Suppressor macrophage treated with lipopolysaccharide for 4 hours (primary cell): ENCODE measurements at regions not wholly inside any gene's neighbourhood (a gene's known extent, or its start where the extent isn't known, plus 50 kb on each side); places are given as distances from the start of the nearest gene placed in this dataset.
A peak's percentile ranks its signal among the peaks of the same experiment; 100 is the strongest.

Source experiments
- DNase-seq: peaks from one replicate; pipeline ENCODE4 v3.0.0-alpha.2; 2020

DNA sequence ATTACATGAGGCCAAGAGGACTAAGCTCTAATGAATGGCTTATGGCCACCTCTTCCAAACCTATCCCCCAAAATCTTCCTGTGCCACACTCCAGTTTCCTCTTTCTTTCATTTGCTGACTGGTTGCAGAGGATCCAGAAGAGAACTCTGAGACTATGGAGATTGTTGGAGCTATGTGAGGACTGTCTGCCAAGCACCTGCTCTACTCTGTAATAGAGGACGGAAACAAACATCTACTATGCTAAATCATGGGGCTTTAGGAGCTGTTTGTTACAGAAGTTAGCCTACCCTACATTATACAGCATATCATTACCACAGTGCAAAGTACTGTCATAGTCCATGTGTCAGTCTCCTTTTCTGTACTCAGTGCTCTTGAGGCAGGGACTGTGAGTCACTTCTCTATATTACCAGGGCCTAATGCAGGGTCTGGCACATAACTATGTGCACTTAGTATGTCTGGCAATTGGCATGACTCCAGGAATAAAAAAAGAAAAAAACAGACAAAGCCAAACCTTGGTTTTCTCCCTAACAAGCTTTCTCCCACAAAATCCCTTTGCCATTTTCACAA is 95.1 kb downstream of the RPAP3 start:
- DNase-seq = peak; percentile 35

DNA sequence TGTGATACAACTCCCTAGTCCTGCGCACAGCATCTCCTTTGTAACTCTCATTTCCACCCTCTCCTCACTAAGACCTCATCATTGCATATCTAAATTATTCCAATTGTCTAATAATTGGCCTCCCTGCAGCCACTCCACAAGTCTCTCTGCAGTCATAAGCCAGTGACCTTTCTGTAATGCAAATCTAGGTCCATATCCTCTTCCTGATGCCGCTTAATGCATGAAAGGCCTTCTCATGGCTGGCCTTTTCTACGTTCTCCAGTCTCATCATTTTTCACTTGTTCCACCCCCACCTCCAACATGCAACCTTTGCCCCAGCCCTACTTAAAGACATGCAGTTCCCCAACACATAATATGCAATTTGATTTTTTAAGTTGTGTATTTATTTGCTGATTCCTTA is 96.0 kb downstream of the RPAP3 start:
- no peak for DNase-seq

DNA sequence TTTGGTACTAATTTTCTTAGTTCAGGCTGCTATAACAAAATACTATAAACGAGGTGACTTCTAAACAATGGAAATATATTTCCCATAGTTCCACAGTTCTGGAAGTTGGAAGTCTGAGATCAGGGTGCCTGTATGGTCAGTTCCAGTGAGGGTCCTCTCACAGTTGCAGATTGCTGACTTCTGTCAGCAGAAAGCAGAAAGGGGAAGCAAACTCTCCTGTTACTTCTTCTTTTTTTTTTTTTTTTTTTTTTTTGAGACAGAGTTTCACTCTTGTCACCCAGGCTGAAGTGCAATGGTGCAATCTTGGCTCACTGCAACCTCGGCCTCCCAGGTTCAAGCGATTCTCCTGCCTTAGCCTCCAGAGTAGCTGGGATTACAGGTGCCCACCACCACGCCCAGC is 97.2 kb downstream of the RPAP3 start:
- DNase-seq = peak; percentile 61

DNA sequence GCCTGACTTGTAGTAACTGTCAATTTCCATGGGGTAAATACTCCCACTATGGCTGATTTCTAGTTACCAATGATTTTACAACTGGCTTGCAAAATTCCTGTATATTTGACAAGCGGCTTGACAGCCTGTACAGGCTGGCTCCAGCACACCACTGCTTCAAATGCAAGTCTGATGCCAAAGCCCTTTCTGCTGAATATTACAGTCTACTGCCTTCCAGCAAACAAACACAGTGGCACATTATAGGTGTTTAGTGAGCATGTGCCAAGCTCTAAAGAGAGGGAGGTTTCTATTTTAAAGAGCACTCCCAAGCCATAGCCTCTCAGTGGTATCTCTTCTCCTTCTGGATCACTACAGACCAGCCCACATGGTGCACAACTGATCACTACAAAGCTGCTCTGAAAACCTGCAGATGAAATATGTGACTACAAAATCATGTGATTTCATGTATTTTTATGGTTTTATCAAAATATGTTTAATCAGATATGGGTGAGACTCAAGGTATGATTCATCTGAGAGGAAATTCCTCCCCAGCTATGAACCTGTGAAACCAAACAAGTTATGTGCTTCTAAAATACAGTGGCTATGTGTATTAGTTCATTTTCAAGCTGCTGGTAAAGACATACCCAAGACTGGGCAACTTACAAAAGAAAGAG is 101.5 kb downstream of the RPAP3 start:
- DNase-seq = no peak

DNA sequence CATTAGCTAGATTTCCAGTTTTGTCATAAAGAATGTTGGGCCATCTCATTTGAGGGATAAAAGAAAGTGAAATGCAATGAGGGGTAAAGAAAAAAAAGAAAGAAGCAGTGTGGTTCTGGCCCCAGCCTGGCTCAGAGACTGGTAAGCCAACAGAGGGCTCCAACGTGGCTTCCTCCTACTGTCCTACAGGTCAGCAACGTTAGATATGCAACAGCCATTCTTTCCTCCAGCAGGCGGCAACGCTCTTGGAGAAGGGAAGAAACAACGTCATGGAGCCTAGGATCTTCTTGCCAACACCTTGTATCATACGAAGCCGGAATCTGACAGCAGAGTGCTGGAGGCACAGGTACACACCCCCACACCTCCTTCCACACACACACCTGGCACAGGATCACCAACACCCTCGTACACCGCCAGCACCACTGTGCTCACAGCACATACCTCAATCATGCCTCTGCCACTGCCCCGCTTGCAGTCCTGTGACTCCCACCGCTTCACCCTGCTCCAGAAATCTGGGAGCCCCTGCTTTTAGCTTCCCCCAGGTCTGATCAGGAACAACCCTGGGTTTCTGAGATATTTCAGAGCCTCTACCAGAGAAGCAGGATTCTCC is 102.8 kb downstream of the RPAP3 start:
- no peak for DNase-seq

DNA sequence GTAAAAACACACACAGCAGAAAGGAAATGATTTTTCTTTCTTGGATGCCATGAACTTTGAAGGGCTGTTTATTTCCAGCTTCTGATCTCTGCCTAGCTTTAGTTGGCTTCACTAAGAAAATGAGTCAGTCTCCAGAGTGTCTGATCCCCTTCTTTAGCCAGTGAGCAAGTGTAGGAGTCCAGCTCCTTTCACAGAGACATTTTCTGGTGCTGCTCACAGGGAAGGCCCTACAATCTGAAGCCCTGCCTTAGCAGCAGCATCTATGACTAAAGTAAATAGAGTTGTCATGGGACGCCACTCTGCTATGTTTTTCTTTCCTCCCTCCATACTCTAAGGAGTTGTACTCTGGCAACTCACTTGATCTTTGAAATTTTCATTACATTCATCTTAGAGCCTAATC is 103.5 kb downstream of the RPAP3 start:
- DNase-seq = no peak

DNA sequence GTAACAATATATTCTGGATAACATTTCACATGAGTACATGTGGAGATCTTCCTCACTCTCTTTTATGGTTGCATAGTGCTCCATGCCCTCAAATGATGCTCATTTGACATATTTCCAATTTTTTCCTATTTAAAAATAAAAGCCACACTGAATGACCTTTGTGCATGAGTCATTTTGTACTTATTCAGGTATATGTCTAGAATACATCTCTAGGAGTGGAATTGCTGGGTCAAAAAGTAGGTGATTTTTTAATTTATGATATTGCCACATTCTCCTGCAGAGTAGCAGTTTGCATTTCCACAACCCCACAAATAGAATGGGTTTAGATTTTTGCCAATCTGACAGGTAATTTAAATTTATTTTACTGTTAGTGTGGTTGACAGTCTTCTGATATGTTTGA is 104.8 kb downstream of the RPAP3 start:
- no peak for DNase-seq

DNA sequence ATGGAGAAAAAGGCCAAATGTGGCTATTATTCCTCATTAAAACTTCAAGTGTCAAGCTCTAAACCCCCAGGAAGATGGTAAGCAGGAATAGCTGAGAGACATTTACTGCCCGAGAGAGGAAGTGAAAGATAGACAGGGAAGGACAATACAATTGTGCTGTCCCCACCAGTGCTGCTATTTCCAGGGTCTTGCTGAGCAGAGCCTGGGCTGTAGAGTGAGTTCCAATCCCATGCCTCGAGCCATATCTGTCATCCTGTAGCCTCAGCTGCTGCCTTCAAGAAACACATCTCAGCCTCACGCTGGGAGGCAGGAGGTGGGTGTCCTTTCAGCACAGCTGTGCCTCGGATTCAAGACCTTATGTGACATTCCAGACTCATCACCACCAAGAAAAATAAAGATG is 114.0 kb downstream of the RPAP3 start:
- DNase-seq = peak; percentile 9

DNA sequence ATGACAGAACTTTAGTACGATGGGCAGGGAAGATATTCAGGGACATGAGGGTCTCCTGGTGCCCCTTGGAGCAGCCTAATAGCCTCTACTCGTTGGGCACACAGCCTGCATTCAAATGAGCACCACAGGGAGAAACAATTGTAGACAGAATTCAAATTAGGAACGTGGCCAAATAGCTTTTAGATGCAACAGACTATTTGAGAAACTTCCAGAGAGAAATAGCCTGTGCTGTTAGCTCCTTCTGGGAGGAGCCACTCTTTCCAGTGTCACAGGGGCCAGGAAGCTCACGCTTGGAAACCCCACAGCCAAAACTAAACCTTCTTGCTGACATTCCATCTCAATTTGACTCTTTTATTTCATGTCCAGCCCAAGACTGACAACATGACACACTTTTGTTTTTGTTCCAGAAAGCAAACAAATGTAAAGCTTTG is 114.5 kb downstream of the RPAP3 start:
- DNase-seq = no peak

DNA sequence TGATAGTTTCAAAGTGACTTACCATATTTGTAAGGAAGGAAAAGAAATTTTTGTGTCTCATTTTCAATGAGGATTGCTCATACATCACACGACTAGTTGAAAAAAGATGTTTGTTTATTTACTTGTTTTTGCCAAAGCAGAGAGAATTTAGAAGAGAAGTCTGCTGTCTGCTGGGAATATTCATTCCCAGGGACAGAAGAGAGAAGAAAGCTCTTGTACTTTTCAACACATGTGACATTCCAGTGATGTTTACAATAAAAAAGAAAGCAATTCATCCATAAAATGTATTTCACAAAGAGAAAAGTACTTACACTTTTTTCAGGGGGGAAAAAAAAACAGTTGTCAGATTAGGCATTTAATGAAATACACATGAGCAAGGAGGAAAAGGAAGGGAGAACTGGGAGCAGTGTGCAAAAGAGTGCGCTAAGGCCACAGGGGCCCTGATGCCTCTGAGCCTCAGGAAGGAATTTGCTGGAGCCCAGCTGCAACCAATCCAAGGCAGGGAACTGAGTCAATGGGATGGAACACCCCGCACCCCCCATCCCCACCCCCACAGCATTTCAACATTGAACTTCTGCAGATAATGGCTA is 115.0 kb downstream of the RPAP3 start:
- DNase-seq = no peak

DNA sequence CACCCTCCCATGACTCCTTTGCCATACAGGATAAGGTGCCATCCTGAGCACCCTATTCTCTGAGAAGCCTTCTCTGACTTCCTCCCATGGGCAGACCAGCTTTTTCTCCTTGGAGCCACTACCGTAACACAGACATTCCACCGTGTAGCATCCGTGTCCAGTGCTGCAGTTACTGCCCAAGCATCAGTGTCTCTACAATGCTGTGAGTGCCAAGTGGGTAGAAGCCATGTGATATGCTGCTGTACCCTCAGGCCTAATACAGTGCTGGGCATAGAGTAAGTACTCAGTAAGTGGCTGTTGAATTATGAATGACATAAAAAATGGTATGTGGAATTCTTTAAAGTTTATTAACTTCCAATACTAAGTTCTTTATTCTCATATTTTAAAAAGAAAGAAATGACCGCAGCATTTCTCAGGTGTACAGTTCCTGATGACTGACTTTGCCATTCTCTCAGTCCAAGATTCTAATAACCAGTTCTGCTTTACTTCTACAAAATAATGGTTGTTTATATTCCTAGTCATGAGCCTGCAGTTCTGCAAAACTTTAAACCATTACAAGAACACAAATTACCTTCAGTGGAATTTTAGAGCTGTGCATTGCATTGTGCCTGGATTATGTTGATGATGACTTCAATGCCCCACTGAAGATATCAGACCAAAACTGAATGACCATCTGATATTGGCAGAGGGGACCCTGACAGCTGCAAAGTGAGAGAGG is 118.7 kb downstream of the RPAP3 start:
- DNase-seq = no peak

DNA sequence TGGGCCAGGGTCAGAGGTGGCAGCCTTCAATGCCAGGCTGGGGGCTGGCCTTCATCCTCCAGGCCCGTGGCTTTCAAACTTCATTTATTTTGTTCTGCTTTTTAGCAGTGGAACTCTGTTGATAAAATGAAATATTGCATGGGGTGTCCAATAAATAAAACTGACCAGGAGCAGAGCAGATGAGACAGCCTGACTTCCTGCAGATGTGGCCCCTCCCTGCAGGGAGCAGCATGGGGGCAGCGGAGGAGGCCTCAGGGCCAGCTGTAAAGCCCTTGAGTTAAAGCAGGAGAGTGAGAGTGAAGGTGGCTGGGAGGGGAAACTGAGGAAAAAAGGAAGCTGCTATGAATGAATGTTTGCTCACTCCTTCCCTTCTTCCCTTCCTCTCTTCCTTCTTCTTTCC is 120.3 kb downstream of the RPAP3 start:
- DNase-seq = no peak

DNA sequence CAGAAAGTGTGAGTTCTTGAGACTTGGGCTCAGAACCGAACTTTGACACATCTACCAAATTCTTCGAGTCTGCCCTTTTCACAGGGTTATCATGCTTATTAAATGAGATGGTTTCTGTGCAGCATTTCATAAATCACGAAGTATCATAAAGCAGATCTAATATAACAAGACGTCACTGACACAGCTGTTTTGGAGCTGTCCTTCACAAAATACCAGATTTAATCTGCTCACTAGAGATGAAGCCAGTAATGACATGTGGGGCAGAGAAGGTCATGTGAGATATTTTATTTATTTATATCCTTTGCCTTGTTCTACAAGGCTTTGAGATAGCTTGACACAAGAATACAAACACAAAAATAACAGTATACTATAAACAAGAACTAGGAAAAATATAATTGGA is 127.0 kb downstream of the RPAP3 start:
- no peak for DNase-seq

DNA sequence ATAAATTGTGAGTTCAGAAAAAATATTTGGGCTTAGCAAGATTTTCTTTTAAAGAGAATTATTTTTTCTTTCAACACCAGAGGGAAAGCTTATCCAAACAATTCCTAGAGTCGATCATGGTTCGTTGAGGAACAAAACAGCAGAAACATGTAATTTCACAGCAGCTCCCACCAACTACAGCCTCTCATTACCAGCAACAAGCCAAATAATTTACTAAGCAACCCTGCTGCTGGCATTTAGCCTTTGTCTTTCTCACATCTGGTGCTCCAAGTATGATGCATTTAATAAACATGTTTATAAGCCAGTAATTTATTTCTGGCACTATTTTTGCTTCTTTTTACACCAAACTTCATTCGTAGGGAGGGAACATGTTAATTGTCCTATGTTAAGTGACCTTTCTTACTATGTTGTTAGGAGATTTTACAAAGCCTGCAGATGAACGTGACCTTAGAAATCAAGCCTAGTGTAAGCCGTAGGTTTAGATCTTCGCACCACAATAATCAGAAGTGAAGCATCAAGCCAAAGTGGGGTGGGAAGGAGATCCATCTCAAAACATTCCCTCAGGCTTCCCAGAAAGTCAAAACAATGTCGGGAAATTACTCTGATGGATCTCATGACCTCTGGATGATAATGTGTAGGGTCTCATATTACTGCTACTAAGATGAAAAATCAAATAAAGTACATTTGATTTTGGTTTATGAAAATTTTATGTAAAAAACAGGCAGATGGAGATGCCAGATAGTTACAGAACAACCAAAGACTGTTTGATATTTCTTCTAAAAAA is 128.4 kb downstream of the RPAP3 start:
- no peak for DNase-seq

DNA sequence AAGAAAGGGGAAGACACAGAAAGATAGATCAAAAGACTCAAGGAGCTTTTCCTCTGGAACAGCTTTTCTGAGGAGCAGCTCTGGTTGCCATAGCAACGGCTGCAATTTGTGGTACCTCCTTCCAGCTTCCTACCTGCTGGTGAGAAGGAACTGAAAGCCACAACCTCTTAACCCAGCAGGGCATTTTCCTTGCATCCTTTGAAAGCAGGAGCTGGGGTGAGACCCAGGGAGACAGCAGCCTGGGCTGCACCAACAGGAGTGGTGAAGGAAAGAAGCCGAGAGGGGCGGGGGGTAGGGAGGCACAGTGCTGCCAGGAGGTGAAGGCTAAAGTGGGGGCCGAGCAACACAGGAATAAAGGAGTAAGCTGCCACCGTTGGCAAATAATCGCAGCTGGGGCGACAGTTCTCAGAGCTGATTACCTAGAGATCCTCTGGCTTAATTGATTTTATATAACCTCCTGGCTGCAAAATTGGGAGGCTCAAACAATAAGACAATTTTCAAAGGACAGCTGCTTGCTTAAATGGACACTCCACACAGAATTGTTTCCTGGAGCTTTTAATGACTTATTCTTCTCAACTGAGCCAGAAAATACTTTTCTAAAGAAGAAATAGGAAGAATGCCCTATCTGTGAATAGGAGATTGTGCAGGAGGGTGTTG is 129.4 kb downstream of the RPAP3 start:
- no peak for DNase-seq

DNA sequence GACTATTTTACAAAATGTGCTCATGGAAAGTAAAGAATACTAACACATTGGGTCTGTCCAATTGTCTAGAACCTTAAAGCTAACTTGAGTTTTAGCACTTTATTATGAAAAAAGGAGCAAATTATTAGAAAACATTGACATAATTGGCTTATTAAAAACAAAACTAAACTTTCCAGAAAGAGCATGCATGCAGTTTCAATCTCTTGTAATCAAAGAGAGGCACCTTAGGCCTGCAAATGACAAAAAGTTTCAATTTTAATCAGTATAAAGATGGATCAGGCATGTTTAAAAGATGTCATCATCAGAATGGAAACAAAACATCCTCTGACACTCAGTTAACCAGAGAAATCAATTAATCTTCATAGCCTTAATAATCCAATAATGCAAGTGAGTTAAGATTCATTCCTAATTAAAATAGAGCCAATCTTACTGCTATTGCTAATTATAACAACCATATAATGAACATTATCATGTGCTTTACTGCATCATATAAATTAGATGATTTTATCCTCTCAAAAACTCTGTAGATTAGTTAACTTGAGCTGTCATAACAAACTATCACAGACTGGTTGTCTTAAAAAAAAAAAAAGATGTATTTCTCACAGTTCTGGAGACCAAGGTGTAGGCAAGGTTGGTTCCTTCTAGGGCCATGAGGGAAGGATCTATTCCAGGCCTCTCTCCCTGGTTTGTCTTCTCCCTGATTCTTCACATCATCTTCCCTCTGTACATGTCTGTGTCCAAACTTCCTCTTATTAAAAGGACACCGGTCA is 131.4 kb downstream of the RPAP3 start:
- no peak for DNase-seq

DNA sequence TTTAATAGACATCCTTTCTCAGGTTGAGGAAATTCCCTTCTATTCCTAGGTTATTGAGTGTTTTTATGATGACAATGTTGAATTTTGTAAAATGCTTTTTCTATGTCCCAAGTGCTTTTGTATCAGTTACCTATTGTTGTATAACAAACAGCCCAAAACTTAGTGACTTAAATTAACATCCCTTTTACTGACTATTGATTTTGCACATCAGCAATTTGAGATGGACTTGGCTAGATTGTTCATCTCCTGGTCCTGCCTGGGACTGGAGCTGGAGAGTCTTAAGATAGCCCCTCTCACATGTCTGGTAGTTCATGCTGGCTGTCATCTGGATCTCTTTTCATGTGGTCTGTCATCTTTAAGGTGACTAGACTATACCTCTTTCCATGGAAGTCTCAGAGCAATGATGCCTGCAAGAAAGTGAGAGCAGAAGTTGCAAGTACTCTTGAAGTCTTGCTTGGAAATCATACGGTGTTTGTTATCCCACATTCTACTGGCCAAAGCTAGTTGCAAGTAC is 132.6 kb downstream of the RPAP3 start:
- no peak for DNase-seq

DNA sequence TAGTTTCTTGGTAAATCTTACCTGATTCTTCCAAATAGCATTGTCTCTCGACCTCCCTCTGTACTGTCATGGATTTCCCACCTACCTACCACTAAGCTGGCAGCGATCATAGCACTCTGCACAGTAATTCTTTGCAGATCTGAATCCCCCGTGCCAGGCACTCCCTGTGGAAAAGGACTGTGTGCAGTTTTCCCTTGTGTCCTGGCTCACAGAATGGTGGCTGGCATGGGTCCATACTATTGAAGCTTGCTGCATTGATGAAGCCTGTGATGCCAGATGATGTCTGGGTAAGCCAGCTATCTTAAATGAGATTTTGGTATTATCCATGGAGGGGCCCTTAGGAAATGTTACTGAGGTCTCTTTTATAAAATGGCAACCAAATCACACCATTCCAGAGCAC is 135.7 kb downstream of the RPAP3 start:
- no peak for DNase-seq

DNA sequence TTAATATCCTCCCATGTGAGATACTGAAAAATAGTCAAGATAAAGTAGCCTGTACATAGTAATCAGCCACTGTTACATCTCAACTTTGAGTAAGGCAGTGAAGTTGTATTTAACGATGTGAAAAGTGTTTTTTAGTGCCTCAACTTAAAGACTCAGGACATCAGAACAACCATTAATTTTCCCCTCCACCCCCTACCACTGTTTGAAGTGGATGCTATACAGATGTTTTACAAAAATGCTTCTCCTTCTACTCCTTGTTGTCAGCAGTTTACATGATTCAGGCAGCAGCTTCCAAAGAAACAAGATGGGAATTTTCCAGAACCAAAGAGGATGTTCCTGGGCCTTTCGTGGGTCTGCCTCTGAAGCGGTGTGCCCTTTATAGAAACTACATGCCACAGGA is 143.6 kb downstream of the RPAP3 start:
- no peak for DNase-seq

DNA sequence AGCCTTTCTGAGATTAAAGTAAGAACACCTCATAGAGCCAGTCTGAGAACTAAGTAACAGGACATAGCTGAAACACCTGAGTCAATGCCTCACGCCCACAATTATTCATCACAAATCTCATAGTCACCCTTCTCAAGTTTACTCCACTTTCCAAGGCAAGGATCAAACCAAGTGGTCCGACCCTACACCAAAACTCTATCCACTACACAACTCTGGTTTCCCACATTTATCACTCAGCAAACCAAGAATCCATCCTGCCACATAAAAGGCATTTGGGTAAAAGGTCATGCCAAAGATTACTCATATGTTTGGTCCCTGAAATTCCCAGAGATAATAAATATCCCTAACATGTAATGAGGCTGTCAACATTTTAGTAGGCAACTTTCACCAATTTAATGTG is 144.1 kb downstream of the RPAP3 start:
- DNase-seq = no peak

DNA sequence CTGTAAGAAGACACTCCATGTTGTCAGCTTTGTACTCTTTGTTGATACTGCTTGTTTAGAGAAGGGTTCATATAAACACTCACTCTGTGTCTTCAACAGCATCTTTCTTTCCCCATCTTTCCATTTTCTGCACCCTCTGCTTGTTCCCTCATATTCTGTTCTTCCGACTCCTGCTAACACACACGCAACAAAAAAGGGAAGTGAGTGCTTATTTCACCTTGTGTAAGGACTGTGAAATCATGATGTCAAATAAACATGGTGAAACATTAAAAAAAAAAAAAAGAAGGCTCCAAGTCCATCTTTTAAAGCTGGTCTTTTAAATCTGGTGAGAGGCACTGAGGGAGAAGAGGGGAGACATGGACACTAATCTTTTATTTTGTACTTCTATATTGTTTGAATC is 145.4 kb downstream of the RPAP3 start:
- DNase-seq = peak; percentile 35
